GM18517 (cell line): ENCODE measurements at regions not wholly inside any gene's neighbourhood (a gene's known extent, or its start where the extent isn't known, plus 50 kb on each side); places are given as distances from the start of the nearest gene placed in this dataset.
"Not testable (repeated sequence)": the region's sequence is repeated elsewhere in the genome, so short reads cannot be mapped to it uniquely, and the experiment has no call there.

Experiments
- ATAC-seq: cut with Tn5 transposase; IDR thresholded peaks from one replicate; pipeline ENCODE4 v1.9.1; 2021; ENCODE audit warnings: mild to moderate bottlenecking, moderate library complexity; ENCODE audit not compliant: unreplicated experiment

GRCh38 chr9:41367301-41367700 is 178.2 kb upstream of the ZNG1F start:
- ATAC-seq = not testable (repeated sequence)

- ATAC-seq = not testable (repeated sequence)
Observed at GRCh38 chr9:41361790-41362189, 172.7 kb upstream of the ZNG1F start.

GRCh38 chr9:41359116-41359515 is 170.0 kb upstream of the ZNG1F start:
- ATAC-seq = not testable (repeated sequence)

- ATAC-seq = not testable (repeated sequence)
Observed at GRCh38 chr9:41358682-41359081, 169.6 kb upstream of the ZNG1F start.

GRCh38 chr9:41357918-41358404 is 168.8 kb upstream of the ZNG1F start:
- not testable (repeated sequence) for ATAC-seq

- not testable (repeated sequence) for ATAC-seq
Observed at GRCh38 chr9:41357350-41357748, 168.2 kb upstream of the ZNG1F start.

- not testable (repeated sequence) for ATAC-seq
Observed at GRCh38 chr9:41356588-41357349, 167.7 kb upstream of the ZNG1F start.

GRCh38 chr9:41355712-41356450 is 166.8 kb upstream of the ZNG1F start:
- ATAC-seq = not testable (repeated sequence)

- not testable (repeated sequence) for ATAC-seq
Observed at GRCh38 chr9:41354978-41355377, 165.9 kb upstream of the ZNG1F start.

GRCh38 chr9:41354060-41354934 is 165.2 kb upstream of the ZNG1F start:
- ATAC-seq = not testable (repeated sequence)

GRCh38 chr9:41353026-41353425 is 163.9 kb upstream of the ZNG1F start:
- ATAC-seq = not testable (repeated sequence)

- not testable (repeated sequence) for ATAC-seq
Observed at GRCh38 chr9:41352390-41352789, 163.3 kb upstream of the ZNG1F start.

- ATAC-seq = not testable (repeated sequence)
Observed at GRCh38 chr9:41347893-41348292, 158.8 kb upstream of the ZNG1F start.

- not testable (repeated sequence) for ATAC-seq
Observed at GRCh38 chr9:41332562-41332961, 143.4 kb upstream of the ZNG1F start.

GRCh38 chr9:41321277-41321676 is 132.2 kb upstream of the ZNG1F start:
- ATAC-seq = not testable (repeated sequence)

- not testable (repeated sequence) for ATAC-seq
Observed at GRCh38 chr9:41308953-41309352, 119.8 kb upstream of the ZNG1F start.

- ATAC-seq = not testable (repeated sequence)
Observed at GRCh38 chr9:41285744-41286143, 96.6 kb upstream of the ZNG1F start.

GRCh38 chr9:41280299-41281238 is 91.5 kb upstream of the ZNG1F start:
- ATAC-seq = not testable (repeated sequence)

- not testable (repeated sequence) for ATAC-seq
Observed at GRCh38 chr9:41279437-41279836, 90.3 kb upstream of the ZNG1F start.

- not testable (repeated sequence) for ATAC-seq
Observed at GRCh38 chr9:41279033-41279432, 89.9 kb upstream of the ZNG1F start.
